Activated CD8-positive, alpha-beta memory T cell treated with anti-CD3 and anti-CD28 coated beads for 48 hours (primary cell): ENCODE measurements at regions not wholly inside any gene's neighbourhood (a gene's known extent, or its start where the extent isn't known, plus 50 kb on each side); places are given as distances from the start of the nearest gene placed in this dataset.
"Not testable (repeated sequence)": the region's sequence is repeated elsewhere in the genome, so short reads cannot be mapped to it uniquely, and the experiment has no call there.

ENCODE experiments used
- DNase-seq, 3 experiments: peaks; one replicate each; pipeline ENCODE4 v3.0.0-alpha.2; 2020; ENCODE audit warnings: low read depth in 2 of 3, low spot score in 2 of 3

DNA sequence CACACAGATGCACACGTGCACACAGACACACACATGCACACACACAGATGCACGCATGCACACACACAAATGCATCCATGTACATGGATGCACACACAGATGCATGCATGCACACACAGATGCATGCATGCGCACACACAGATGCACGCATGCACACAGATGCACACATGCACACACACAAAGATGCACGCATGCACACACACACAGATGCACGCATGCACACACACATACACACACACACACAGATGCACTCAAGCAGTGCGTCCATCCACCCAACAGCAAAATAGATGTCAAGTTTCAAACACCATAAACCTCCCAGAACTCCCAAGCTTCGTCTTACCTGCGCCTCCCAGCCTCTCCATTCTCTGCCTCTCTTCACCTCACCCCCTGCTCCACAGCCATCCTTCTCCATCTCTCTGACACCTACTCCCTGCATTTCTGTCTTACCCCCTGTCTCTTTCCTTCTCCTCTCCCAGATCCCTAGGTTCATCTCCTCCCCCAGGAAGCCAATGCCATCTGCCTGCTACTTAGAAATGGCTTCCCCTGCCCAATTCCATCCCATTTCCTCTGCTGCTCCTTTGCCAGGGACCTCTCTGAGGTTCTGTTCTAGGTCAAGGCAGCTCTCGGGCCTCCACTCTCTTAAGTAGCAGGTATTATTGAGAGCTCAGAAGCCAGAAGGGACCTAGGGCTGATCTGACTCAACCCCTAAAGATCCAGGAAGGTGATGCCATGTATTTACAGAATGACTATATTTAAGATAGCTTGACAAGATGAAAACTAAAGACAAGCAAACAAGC lies 297.2 kb downstream of the MED10 start:
- no peak for DNase-seq

DNA sequence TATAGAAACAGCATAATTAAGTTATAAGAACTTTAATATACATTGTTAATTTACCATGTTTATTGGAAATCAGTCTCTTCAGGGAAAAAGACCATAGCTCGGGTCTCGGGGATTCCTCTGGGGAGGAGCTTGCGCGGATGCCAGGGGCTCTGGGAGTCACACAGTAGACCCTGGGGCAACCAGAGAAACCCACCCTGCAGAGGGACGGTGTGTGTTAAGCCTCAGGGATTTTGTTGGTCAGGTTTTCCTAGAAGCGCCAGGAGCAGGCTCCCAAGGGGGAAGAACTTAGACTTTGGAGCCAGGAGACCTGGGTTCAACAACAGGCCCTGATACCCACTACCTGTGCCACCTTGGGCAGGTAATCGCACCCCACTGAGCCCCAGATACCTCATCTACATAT lies 297.9 kb downstream of the MED10 start:
- no peak for DNase-seq

DNA sequence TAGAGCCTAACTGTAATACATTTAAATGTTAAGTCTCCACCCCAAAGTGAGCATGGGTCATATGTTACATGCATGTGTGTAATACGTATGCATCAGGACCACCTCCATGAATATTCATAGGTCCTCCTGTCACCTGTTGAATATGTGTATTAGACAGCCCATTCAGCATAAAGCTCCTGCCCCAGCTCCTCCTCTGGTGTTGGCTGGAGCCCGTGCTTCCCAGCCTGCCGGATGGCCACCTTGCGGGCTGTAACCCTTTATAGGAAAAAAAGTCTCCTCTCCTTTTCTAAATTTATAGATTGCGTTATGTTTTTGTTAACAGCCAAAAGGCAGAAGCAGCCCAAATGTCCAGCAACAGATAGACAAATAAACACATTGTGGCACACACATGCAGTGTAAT lies 299.5 kb downstream of the MED10 start:
- no peak for DNase-seq

DNA sequence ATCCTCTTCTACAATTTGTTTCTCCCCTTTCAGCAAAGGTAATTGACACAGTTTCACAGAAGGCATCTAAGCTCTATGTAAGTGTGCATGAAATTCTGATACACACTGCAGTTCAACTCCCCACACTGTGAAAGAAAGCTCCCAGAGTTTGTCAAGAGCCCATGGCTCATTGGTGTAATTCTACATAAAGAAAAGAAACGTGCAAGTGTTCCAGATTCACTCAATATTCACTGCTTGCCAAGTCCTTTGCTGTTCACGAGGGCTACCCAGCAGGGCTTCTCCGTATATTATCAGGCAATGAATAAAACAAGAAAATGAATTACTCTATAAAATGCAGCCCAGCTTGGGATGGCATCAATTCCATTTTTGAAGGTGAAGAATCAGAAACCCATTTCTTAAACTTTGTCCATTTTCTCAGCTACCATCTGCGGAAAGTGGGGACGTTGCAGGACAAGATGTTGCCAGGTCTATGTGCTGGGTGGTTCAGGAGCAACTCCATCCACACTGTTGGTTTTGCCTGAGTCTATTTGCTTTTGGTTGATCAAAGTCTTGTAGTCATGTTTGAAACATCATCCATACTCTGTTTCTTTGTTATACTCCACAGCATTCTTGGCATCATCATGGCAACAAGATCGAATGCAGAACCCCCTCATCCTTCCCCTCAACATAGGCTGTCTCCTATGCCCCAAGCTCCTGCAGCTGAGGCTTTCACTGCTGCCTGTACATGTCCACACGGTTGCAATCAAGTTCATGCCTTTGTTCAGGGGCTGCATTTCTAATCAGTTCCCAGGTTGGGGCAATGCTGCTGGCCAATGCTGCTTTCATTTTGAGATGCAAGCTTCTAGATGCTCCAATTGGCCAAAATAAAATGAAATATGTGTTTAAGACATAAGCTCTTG lies 301.8 kb downstream of the MED10 start:
- DNase-seq, result no peak

DNA sequence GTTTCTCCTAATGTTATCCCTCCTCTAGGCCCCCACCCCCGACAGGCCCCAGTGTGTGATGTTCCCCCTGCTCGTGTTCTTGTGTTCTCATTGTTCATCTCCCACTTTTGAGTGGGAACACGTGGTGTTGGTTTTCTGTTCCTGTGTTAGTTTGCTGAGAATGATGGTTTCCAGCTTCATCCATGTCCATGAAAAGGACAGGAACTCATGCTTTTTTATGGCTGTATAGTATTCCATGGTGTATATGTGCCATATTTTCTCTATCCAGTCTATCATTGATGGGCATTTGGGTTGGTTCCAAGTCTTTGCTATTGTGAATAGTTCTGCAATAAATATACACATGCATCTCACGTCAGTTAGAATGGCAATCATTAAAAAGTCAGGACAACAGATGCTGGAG lies 305.9 kb downstream of the MED10 start:
- not testable (repeated sequence) for DNase-seq

DNA sequence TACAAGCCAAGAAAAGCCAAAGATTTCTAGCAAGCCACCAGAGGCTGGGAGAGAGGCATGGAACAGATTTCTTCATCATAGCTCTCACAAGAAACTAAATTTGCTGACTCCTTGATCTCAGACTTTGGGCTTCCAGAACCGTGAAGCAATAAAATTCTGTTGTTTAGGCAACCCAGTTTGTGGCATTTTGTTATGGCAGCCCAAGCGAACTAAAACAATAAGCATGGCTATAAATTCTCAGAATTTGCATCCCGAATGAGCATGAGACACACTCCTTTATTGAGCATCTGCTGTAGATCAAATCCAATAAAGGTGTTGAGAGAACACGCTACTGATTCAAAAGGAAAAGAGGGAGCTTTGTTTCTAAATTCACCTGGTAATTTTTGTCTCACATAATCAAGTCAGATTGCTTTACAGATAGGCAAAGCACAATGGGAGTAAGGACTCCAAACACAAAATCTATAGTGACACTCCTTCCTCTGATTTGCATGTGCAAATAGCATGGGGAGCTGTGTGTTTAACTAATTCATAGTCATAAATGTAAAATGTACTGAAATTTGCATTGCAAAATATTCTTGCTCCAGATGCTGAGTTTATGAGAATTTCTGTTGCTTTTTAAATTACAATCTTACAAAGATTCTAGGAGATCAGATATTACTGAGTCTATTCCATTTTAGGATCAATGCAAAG lies 308.7 kb downstream of the MED10 start:
- DNase-seq, result no peak

DNA sequence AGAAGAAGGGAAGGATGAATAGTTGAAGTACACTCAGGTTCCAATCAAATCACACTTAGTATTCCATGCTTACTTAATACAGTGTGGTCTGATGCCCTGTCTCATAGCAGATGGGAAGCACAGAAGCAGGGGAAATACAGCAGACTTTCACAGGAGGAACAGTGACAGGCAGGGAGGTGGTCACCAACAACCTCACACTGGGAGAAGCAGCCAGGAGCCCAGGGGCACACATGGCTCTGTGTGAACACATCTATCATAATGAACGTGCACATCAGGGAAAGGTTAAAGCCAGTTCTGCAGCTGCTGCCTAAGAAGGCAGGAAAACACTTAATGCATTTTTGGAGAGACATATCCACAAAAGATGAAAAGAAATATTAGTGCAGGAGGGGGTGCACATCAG lies 312.3 kb downstream of the MED10 start:
- no peak for DNase-seq

DNA sequence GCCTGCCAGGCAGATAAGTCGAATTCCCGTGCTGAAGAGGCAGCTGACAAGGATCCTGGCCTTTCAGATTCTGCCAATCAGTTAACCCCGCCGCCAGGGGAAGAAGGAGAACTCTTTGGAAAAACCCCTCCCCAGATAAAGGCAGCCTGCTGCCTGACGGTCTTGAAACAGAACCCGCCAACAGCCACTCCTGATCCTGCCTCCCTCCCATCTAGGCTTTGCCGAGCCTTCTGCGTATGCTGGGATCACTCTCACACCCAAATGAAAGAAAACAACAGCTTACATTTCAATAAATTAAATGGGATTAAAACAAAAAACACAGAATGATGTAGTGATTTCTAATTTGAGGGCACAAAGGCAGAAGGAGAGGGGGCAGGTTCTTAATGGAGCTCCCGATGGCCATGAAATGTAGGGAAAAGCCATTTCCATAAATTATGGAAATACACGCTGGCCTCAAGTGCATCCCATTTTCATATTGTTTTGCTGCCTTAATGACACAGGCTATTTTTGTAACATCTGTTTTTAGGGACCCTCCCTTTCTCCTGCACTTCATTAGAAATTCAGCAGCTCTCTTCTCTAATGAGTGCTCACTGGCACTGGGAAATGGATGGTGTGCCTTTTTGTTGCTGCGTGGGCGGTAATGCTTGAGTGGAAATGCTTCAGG lies 319.1 kb downstream of the MED10 start:
- DNase-seq, result no peak

DNA sequence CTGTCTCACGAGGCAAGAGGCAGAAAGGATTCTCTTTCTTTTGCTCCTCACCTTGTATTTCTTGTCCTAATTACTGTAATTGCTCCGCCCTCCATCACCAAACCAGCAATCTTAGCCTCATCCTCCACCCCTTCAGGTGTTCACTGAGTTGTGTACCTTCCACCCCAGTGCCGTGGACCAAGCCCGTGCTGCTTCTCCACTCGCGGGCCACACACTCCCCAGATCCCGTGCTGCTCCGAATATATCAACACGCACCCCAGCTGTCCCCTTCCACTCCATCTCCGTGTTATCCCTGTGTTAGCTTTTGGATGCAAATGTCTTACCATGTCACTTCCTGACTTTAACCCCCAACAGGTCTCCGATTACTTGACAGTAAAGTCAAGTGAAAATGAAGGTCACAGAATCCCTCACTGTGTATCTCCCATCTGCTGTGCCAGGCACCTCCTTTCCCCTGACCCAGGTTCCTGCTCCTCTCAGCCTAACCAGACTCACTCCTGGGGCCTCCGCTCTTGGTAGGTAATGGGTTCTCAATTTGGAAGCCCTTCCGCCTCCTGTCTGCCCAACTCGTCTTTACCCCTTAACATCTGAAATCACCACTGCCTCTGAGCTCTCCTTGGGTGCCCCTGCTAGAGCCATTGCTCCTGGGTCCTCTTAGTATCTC lies 320.2 kb downstream of the MED10 start:
- no peak for DNase-seq

DNA sequence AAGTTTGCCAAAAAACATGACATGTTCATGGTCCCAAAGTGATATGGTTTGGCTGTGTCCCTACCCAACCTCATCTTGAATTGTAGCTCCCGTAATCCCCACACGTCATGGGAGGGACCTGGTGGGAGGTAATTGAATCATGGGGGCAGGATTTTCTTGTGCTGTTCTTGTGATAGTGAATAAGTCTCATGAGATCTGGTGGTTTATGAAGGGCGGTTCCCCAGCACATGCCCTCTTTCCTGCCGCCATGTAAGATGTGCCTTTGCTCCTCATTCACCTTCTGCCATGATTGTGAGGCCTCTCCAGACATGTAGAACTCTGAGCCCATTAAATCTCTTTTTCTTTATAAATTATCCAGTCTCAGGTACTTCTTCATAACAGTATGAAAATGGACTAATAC lies 322.1 kb downstream of the MED10 start:
- DNase-seq, result no peak

DNA sequence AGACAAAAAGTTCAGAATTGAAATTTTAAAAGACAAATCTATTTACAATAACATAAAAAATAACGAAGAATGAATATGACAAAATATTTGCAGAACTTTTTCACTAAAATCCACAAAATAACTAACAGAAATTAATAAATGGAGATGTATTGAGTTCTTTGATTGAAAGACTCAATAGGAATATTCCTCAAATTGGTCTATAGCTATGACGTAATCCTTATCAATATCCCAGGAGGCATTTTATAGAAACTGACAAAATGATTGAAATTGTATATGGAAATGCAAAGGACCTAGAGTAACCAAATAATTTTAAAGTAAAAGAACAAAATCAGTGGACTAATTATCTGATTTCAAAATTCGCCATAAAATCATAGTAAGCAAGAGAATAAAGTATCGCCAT lies 328.7 kb downstream of the MED10 start:
- DNase-seq, result no peak

DNA sequence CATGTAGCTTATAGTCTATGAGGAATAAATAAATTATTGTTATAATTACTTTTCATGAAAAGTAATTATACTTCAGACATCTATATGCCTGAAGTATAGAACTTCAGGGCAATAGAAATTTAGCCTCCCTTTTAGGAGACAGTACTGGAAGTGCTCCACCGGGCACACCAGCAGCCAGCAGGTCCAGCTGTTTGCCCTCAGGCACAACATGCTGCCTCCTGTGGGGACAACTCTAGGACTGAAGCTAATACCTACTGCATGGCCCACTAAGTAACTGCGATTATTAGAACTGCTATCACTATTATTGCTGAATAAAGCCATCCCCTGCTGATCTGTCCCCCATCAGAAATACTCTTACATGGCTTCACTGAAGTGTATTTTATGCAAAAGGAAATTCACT lies 329.6 kb downstream of the MED10 start:
- no peak for DNase-seq

DNA sequence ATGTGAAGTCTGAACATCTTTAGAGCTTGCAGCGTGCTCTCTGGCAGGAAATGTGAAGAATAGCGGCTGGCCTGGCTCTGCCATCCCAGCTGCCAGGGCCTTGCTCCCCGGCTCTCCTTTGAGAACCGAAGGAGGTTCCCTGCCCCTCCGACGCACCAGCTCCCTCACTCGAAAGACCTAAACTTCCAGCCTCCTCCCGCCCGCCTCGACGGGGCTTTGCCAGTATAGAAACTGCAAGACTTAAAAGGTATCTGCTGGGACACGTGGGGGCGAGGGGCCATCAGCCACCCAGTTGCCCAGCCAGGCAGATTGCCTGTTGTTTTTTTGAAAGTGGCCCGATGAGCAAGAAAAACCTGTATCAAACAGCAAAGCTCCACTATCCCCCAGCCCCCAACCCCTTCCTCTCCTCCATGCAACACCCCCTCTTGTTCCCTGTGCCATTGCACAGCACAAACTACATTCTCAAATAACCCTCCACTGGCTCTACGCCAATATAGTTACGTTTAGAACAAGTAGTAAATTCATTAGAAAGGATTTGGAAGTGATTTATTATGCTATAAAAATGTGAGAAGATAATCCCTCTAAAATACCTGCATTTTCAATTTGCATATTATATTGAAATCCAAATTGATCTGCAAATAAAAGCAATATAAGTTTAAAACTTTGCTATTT lies 331.9 kb downstream of the MED10 start:
- no peak for DNase-seq

DNA sequence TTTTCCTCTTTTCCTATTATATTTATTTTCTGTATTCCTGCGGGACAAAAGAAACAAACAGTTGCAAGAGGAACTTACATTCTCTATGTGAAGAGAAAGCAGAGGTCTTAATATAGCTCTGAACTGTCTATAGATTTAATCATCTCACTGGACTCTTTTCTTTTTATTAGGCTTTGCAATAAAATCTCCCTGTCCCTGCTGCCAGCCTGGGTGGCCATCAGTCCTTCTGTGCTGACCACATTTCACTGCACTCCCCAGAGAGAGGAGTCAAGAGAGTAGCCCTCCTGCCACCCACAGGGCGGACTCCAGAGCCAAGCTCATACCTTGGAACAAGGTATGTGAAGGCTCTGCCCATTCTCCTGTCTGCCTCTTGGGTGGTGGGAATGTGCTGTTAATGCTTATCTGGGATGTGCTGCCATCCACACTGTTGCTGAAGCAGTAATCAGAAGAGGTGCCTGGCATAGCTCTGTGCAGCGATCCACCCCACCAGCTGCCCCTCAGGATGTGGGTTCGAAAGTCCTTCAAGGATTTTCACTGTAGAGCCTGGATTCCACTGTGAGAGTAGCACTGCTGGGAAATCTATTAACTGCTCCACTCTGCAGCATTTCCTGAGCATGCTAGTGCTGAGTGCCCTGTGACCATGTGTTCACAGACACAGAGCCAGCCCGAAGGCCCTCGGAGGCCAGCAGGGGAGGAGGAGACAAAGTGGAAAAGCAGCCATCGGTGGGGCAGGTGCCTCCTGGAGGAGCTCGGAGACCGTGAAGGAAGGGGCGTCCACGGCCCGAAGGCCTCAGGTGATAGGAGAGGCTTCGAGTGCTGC lies 334.6 kb downstream of the MED10 start:
- DNase-seq, result no peak

DNA sequence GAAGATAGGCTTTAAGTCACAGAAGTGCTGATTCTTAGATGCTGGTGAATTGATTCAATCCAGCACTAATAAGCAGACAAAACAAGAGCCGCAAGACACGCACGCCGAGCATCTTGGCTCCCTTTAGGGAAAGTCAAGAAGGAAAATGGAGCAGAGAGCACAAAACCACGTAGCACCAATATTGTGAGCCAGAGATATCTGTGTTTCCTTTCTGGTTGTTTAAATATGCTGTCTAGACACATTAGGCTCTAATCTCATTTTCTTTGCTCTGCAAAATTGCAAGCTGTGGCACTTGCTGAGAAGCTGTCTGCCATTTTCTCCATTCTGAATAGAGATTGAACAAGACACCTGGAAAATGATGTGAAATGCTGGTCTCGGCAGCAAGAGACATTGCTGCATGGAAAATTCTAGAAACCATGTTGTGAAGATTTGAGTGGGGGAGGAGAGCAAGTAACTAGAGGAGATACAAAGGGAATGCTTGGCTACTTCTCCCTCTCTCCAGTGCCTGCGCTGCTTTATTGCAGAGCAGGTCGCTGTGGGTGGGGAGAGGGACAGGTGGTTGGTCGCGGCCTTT lies 336.3 kb downstream of the MED10 start:
- no peak for DNase-seq

DNA sequence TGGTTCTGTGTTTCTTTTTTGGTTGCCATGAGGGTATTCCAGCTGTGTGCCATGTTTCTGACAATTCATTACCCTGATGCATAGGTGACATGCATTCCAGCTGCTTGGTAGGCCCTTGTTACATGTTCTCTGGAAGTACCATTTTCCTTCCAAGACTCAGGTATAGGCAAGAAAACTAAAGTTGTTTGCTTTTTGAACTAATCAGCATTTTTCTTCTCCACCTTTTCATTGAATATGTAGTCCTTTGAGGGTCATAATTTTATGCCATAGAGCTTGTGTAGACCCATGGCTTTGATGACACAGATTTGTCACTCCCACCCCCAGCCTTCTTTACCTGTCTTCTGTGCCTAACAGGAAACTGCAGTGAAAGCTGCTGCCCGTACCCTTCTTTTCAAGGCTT lies 339.2 kb downstream of the MED10 start:
- no peak for DNase-seq

DNA sequence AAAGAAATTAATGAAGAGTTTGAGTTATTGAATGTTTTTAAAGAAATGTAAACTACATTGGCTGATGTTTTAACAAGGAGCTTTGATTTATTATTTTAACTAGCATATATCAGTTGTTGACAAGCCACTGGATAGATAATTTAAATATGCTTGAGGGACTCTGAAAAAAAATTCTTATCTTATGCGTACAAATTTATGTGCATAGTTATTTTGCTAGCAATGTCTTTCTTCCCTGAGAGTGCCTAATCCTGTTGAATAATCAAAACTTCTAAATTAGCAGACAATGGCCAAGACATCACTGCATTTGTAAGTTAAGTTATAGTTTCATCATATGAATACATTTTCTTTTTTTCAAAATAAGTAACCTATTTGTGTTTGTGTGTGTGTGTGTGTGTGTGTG lies 342.3 kb downstream of the MED10 start:
- no peak for DNase-seq

DNA sequence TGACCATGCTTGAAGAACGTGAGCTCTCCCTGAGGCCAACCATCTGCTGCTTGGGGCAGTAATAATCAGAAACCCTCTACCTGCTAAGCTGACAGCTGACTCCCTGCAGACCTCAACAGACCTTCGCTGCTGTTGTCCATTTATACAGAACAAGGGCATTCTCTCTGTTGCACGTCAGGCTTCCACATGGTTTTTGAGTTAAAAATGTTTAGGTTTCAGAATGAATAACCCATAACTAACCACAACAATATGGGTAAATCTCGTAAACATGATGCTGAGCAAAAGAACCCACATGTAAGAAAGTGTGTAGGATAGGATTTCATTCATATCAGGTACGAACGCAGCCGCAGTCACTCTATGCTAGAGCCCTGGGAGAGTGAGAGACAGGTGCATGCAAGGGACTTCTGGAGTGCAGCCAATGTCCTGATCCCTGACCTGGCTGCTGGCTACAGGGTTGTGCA lies 348.5 kb downstream of the MED10 start:
- no peak for DNase-seq
